ENCODE measurements at regions not wholly inside any gene's neighbourhood (a gene's known extent, or its start where the extent isn't known, plus 50 kb on each side); places are given as distances from the start of the nearest gene placed in this dataset.

DNA sequence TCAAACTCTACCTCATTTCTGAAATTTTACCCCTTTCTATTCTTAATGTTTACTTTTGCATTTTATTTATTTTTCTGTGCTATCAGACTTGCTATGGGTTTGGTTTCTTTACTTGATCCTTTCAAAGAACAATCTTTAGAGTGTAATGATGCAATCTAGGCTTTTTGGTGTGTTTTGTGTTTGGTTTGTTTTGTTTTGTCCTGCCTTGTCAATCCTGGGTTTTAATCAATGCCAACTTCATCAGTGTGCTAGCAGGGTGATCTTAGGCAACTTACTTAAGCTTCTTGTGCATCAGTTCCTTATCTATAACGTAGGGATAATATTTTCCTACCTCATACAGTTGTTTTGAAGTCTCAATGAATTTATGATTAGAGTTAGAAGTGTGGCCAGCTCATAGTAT is 350.4 kb downstream of the NR4A2 start:
- no TSS peak for BruUV-seq (replicated peaks)
- ChIA-PET CTCF (no interaction called here), POLR2A (ENCODE audit: unreplicated experiment) (no interaction called here)
- no peaks in the 10 kb centered on the region for H3K79me1 ChIP-seq (ENCODE audit: low read depth in 1 of 2, low read length in 2 of 2)
- intact Hi-C loops (cut with micrococcal nuclease), result no loop called here
- no peak overlapping the region for H3K18ac ChIP-seq (ENCODE audit: low read depth, low read length)
- WGBS, 2 experiments (ENCODE audit: extremely low coverage in 2 of 2, insufficient read length in 1 of 2), result no CpG with 5 or more reads among the region's 1 CpG
- H3K9me3 ChIP-seq (ENCODE audit: control insufficient read depth, insufficient read depth, low read length), result peaks cover 12% of the 10 kb centered on the region; the same call in 1 of the 2 replicates
- H3K4me1 ChIP-seq (ENCODE audit: control insufficient read depth, insufficient read depth, low read length), result no peaks in the 10 kb centered on the region
- no peak overlapping the region for H2AFZ ChIP-seq (replicated peaks; ENCODE audit: low read length, poor library complexity)
- no peak overlapping the region for H4K5ac ChIP-seq (ENCODE audit: low read depth, low read length)
- H3K14ac ChIP-seq (replicated peaks; ENCODE audit: low read depth, low read length), result no peak overlapping the region
- no peak overlapping the region for H4K91ac ChIP-seq (ENCODE audit: insufficient read depth, low read depth, low read length)
- TF ChIP-seq SMC3 (IDR thresholded peaks at IDR 0.05; ENCODE audit: low read depth, low read length) (no peak), MAZ (IDR thresholded peaks at IDR 0.05; ENCODE audit: borderline replicate concordance, low read depth, low read length) (no peak), RCOR1 (IDR thresholded peaks at IDR 0.05; ENCODE audit: insufficient replicate concordance, low read length) (no peak), CEBPB (IDR thresholded peaks at IDR 0.05; ENCODE audit: low read depth, low read length) (no peak), POLR2A (IDR thresholded peaks at IDR 0.05; ENCODE audit: low read depth, low read length) (no peak), BHLHE40 (IDR thresholded peaks at IDR 0.05; ENCODE audit: low read depth, low read length) (no peak), MAFK (IDR thresholded peaks at IDR 0.05; ENCODE audit: low read depth, low read length) (no peak), ELK1 (IDR thresholded peaks at IDR 0.05; ENCODE audit: borderline replicate concordance, low read depth, low read length) (no peak), RAD21 (IDR thresholded peaks at IDR 0.05; ENCODE audit: low read length) (no peak), MXI1 (IDR thresholded peaks at IDR 0.05; ENCODE audit: borderline replicate concordance, low read depth, low read length) (no peak), NFE2L2 (IDR thresholded peaks at IDR 0.05; ENCODE audit: low read depth, low read length) (no peak), CHD1 (IDR thresholded peaks at IDR 0.05; ENCODE audit: low read depth, low read length) (no peak), FOS (IDR thresholded peaks at IDR 0.05; ENCODE audit: low read depth, low read length) (no peak), RFX5 (IDR thresholded peaks at IDR 0.05; ENCODE audit: low read depth, low read length) (no peak), USF2 (IDR thresholded peaks at IDR 0.05; ENCODE audit: low read depth, low read length) (no peak)
- TF ChIP-seq, protein P1, sequence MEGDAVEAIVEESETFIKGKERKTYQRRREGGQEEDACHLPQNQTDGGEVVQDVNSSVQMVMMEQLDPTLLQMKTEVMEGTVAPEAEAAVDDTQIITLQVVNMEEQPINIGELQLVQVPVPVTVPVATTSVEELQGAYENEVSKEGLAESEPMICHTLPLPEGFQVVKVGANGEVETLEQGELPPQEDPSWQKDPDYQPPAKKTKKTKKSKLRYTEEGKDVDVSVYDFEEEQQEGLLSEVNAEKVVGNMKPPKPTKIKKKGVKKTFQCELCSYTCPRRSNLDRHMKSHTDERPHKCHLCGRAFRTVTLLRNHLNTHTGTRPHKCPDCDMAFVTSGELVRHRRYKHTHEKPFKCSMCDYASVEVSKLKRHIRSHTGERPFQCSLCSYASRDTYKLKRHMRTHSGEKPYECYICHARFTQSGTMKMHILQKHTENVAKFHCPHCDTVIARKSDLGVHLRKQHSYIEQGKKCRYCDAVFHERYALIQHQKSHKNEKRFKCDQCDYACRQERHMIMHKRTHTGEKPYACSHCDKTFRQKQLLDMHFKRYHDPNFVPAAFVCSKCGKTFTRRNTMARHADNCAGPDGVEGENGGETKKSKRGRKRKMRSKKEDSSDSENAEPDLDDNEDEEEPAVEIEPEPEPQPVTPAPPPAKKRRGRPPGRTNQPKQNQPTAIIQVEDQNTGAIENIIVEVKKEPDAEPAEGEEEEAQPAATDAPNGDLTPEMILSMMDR (conservative IDR thresholded peaks at IDR 0.05; ENCODE audit: low read depth, low read length), result no peak
- H2BK5ac ChIP-seq (ENCODE audit: low read depth, low read length, poor library complexity, severe bottlenecking), result no peak overlapping the region
- H3K36me3 ChIP-seq (ENCODE audit: control insufficient read depth, insufficient read depth, low read length), result no peaks in the 10 kb centered on the region
- H2BK15ac ChIP-seq (ENCODE audit: low read depth, low read length), result no peak overlapping the region
- no peak overlapping the region for H2AK5ac ChIP-seq (ENCODE audit: low read depth, low read length)
- H3K27ac ChIP-seq (ENCODE audit: insufficient read depth, low read length), result no peak overlapping the region
- no peaks in the 10 kb centered on the region for H3K27me3 ChIP-seq (ENCODE audit: control insufficient read depth, insufficient read depth, low read length)
- no peak overlapping the region for H2AK9ac ChIP-seq (replicated peaks; ENCODE audit: low read depth, low read length, poor library complexity)
- no peak for ATAC-seq (ENCODE audit: low read depth)
- no peaks in the 10 kb centered on the region for H4K20me1 ChIP-seq (ENCODE audit: insufficient read depth, low read length)
- H3K4ac ChIP-seq (ENCODE audit: low read depth, low read length), result no peak overlapping the region
- H3K56ac ChIP-seq (ENCODE audit: extremely low read depth, insufficient read depth, low read length), result no peak overlapping the region
- no peak overlapping the region for H3K23ac ChIP-seq (ENCODE audit: low read depth, low read length)
- no peak overlapping the region for H3K4me2 ChIP-seq (ENCODE audit: low read depth, low read length)
- H3K9me1 ChIP-seq (ENCODE audit: insufficient read depth, low read length), result no peaks in the 10 kb centered on the region
- no peak for DNase-seq
- no peak overlapping the region for H2BK20ac ChIP-seq (ENCODE audit: low read depth, low read length)
- H3K4me3 ChIP-seq (ENCODE audit: insufficient read depth, low read depth, low read length), result no peak overlapping the region
- dilution Hi-C loops (cut with HindIII; ENCODE audit: low sequenced_read_pairs, unreplicated experiment), result no loop called here
- H2BK120ac ChIP-seq (ENCODE audit: low read depth, low read length), result no peak overlapping the region
- H3K9ac ChIP-seq (ENCODE audit: low read depth, low read length), result no peak overlapping the region
- in situ Hi-C loops (cut with MboI; ENCODE audit: low sequenced_read_pairs), result no loop called here
- no peak overlapping the region for H4K8ac ChIP-seq (ENCODE audit: low read depth in 2 of 2, low read length in 2 of 2)

Data from IMR-90 (cell line).